Renal cortical epithelial cell (primary cell): ENCODE measurements at regions not wholly inside any gene's neighbourhood (a gene's known extent, or its start where the extent isn't known, plus 50 kb on each side); places are given as distances from the start of the nearest gene placed in this dataset.

Experiments used
- DNase-seq: peaks from one replicate; pipeline ENCODE4 v3.0.0-alpha.2; 2011; ENCODE audit warnings: low read depth

DNA sequence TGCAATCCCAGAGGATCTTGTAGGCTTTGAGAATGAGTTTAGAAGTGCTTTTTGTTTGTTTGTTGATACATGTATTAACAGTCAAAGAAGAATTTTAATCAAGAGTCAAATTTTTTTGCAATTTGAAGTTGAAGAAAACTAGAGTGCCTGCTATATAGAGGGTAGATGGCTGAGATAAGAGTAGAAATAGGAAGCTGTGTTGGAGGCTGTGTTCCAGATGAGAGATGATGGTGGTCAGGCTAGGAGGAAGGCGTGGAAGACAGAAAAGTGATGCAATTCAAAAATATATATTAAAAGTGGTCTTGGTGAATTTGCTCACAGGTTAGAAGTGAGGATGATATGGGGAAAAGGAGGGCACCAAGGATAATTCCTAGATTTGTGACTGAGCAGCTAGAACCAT, 978.3 kb downstream of the BCL11A start:
- DNase-seq: no peak

DNA sequence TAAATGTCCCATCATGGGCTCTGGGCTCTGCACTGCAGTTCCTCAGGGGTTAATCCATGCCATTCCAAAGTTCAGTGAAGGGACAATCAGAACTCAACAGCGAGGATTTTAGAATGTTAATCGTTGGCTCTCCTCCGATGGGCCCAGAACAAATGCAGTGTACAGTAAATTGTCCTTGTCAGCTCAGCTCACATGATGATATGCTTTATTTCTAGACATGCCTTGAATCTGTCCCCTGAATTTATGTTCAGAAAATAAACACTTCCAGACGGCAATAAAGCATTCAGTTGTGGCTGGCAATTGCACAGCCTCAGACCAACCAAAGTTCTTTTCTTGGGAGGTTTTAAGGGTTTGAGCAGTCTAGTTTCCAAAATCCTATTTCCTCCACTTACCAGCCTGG, 981.2 kb downstream of the BCL11A start:
- DNase-seq: no peak

DNA sequence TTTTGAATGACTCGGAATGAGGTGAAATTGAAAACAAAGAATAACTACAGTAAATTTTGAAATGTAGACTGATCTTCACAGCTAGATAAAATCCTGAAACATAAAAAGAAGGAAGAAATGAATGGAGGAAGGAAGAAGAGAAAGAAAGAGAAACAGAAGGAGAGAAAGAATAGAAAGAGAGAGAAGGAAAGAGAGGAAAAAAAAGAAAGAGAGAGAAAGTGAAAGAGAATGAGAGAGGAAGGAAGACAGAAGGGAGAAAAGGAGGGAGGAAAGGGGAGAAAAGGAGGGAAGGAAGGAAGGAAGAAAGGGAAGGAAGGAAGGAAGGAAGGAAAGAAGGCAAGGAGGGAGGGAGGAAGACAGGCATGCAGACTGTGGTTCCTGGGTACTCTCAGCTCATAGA, 982.6 kb downstream of the BCL11A start:
- no peak for DNase-seq

DNA sequence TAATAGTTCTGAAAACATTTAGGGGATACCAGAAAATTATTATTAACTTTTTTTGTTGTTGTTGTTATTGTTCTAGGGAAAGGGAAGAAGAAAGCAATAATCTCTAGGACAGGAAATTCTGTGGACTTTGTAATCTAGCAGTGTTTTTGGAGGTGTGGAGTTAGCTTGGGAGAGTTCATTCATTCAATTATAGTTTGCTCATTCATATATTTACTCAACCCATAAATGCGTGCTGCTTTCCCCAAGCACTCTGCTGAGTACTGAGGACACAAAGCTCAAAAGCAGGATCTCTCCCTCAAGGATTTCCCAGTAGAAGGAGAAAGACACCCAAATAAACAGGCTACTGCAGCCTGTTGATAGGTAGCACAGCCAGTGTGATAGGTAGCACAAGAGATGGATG, 984.3 kb downstream of the BCL11A start:
- no peak for DNase-seq

DNA sequence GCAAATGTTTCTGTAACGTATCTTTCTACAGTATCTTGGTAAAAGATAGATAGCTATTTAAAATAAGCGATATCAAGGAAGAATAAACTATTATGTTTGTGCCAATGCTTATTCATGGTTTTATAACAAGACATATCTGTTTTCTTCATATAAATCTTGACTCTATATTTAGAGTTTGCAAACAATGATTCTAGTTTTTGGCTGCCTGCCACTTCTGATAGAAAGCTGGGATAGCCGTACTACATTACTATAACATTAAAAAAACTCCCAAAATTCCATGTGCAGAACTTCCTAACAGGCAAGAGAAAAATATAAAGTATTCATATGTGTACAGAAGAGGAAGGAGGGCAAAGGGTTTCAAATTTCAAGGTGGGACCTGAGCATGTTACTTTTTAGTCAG, 985.0 kb downstream of the BCL11A start:
- no peak for DNase-seq

GRCh38 chr2:59567151-59567550, 986.3 kb downstream of the BCL11A start:
- DNase-seq: no peak

DNA sequence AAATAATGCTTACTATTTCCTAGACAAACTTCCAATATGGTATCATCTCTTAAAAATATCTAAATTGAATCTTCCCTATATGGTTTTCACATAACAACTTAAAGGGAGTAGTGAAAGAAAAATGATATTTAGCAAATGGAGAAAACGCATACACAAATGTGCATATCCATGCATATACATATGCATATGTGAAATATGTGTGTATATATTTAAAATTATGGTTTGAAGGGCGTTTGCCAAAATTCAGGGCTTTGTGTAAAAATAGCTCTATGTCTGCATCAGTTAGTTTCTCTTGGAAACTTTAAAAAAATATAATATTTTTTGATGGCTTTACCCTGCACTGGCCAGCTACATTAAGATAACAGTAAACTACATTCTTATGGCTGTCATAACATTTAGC, 986.7 kb downstream of the BCL11A start:
- no peak for DNase-seq

DNA sequence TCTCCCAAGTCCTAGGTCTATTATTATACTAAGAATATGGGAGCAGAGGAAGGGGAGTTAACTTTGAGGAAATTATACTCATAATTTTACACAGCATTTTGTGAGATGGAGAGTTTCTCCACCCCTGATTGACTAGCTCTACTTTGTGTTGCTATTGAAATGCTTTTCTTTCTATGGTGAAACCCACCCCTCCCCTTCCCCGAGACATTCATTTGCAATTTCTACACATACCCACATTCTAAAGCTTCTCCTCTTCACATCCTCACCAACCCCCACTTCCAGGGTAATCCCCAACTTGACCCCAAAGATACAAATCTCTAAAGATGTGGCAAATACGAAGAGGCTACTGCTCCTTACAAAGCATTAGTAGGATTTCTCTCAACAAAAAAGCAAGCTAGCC, 992.2 kb downstream of the BCL11A start:
- DNase-seq: no peak

DNA sequence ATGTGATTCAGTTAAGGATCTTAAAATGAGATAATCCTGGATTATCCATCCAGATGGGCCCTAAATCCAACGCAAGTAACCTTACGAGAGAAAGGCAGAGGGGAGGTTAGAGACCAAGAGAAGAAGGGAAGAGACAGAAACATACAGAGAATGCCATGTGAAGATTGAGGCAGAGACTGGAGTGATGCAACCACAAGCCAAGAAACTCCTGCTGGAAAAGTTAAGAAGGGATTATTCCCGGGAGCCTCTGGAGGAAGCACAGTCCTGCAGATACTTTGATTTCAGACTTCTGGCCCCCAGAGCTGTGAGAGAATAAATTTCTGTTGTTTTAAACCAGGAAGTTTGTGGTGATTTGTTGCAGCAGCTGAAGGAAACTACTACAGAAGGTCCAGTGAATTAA, 992.7 kb downstream of the BCL11A start:
- DNase-seq: no peak

GRCh38 chr2:59540864-59541263, 1012.6 kb downstream of the BCL11A start:
- DNase-seq: no peak

GRCh38 chr2:59538398-59538911, 1015.0 kb downstream of the BCL11A start:
- DNase-seq: no peak

DNA sequence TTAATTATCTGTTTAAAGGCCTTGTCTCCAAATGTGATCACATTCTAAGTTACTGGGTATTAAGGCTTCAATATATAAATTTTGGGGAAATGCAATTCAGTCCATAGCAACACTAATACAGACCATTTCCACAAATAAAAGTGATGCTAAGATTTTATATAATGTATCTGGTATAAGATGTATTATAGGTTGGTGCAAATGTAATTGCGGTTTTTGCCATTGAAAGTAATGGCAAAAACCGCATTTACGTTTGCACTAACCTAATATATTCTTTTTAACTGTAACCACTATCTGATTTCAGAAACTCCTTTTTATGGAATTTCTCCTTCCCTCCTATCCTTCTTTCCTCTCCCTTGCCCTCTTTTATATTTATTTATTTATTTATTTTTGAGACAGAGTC, 1020.6 kb downstream of the BCL11A start:
- no peak for DNase-seq

DNA sequence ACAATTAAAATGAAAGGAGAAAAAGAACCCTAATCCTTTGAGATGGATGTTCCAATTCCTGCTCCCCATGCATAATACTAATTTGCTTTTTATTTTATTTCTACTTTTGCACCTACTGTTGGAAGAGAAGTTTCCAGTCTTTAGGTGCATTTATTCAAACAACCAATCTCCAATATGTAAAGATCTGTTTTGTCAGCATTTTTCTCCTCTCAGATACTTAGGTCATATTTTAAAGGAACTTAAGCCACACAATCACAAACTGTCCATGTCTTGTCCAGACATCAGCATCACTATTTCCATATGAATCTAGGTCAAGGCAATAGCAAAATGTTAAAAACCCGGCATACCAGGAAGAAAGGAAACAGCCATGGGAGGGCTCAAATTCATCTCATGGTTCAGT, 1023.2 kb downstream of the BCL11A start:
- DNase-seq: no peak

- DNase-seq: no peak
These were observed 1023.7 kb downstream of the BCL11A start for GRCh38 chr2:59529726-59530125.

GRCh38 chr2:59528525-59528924, 1024.9 kb downstream of the BCL11A start:
- no peak for DNase-seq

DNA sequence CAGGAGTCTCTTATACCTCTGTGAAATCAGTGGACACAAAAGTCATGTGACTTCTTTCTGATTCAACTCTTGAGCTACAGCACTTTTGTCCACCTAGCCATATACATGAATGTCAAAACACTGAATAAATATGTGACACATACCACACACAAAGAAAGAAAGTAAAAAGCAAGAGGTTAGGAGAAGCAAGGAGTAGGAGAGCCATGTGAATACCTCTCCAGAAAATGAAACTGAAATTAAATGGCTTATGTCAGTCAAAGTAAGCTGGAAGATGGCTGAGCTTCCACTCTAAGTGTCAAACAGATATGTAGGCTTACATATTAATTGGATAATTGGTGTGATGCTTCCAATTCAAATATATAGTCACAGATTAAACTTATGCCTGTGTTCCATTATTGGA, 1050.5 kb downstream of the BCL11A start:
- DNase-seq: no peak

DNA sequence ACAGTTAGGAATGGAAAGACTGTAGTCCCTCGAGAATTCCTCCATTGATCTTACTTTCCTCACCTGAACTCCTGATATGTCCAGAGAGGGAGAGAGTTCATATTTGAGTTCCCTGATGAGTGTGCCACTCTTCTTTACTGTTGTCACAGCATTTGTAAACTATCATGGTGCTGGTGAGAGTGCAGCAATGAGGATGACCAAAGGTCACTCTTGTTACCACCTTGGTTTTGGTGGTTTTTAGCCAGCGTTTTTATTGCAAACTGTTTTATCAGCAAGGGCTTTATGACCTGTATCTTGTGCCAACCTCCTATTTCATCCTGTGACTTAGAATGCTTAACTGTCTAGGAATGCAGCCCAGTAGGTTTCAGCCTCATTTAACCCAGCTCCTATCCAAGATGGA, 1062.5 kb downstream of the BCL11A start:
- DNase-seq: no peak

DNA sequence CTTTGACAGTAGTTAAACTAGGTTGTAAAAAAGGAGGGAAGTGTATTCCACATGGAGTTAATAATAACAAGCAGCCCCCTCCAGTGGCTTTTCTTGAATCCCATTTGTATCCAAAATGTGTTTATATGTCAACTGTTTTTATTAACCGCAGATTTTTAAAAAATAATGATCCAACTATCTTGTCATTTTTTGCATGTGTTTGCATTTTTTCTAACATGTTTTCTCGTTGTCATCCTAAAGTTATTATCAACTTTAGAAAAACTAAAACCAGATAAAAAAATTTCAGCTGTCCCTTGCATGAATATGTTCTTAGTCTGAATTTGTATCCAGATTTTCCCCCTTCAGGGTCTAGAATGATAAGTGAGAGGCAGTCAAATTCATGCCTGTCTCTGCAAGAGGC, 1063.3 kb downstream of the BCL11A start:
- no peak for DNase-seq

DNA sequence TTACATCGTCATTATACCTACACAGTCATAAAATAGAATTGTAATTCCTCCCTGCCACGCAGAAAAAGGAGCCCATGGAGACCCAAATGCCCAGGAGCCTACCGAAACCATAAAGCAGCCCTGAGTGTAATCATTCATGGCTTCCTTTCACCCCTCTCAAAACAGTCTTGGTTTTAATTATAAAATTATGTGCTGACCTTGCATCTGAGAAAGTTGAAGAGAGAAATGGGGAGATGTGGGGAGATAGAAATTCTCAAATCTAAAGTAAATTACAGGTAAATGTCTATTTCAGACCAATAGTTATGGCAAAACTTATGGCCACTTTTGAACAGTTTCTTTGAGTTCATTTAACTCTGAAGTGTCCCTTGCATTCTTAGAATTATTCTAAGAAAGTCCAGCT, 1068.8 kb downstream of the BCL11A start:
- no peak for DNase-seq

- no peak for DNase-seq
These were observed 1090.0 kb downstream of the BCL11A start for GRCh38 chr2:59463426-59463825.

- no peak for DNase-seq
These were observed 1090.8 kb downstream of the BCL11A start for GRCh38 chr2:59462422-59463197.

GRCh38 chr2:59461127-59461526, 1092.3 kb downstream of the BCL11A start:
- no peak for DNase-seq

- DNase-seq: no peak
These were observed 1094.7 kb downstream of the BCL11A start for GRCh38 chr2:59458800-59459199.

DNA sequence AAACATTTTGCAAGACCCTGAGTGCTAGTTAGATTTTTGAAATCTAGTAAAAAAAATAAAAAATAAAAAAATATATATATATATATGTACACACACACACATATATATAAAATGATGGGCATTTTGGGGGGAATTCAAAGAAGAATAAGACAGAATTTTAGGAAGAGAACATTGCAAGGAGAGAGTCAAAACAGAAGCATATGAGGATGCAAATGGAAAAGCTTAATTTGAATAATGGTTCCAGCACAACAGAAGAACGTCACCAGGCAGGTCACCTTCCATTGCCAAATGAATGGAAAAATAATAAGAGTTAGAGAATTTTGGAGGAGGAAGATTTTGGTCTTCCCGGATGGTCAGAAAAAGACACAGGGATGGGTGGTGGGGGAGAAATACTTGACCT, 1097.2 kb downstream of the BCL11A start:
- DNase-seq: no peak
